ENCODE measurements at regions not wholly inside any gene's neighbourhood (a gene's known extent, or its start where the extent isn't known, plus 50 kb on each side); places are given as distances from the start of the nearest gene placed in this dataset.

GRCh38 chr6:144477396-144477795 is 192.3 kb downstream of the UTRN start:
- DNase-seq (ENCODE audit: low spot score) (no peak), ATAC-seq (no peak)
- Histone ChIP-seq H4K20me1 (replicated peaks; ENCODE audit: insufficient read depth) (no peaks in the 10 kb centered on the region; the same call in 1 of the 2 replicates), H3K9me2 (ENCODE audit: insufficient read depth) (no peaks in the 10 kb centered on the region), H2AFZ (no peak overlapping the region), H3F3A (replicated peaks; ENCODE audit: low read depth) (no peaks in the 10 kb centered on the region), H3K79me2 (replicated peaks; ENCODE audit: insufficient read depth) (no peaks in the 10 kb centered on the region), H3K27ac (ENCODE audit: low read depth) (no peak overlapping the region), H3K4me3 (no peak overlapping the region), H3K4me1 (ENCODE audit: insufficient read depth) (no peaks in the 10 kb centered on the region), H3K36me3 (ENCODE audit: insufficient read depth) (peaks cover 9% of the 10 kb centered on the region; the same call in 1 of the 2 replicates), H3K27me3 (ENCODE audit: insufficient read depth) (no peaks in the 10 kb centered on the region), H3K4me2 (no peak overlapping the region)
- no peak for TF ChIP-seq ZNF331 (CRISPR knock-in tag; IDR thresholded peaks at IDR 0.05; ENCODE audit: low read depth)
- TF ChIP-seq EZH2phosphoT487 (IDR thresholded peaks at IDR 0.05; ENCODE audit: unreplicated experiment) = no peak
- no peak for TF ChIP-seq STAT1 (IDR thresholded peaks at IDR 0.05; ENCODE audit: unreplicated experiment)
- TF ChIP-seq CTCF (conservative IDR thresholded peaks at IDR 0.05; ENCODE audit: low read depth in 2 of 2) = no peak
- TF ChIP-seq EZH2 (IDR thresholded peaks at IDR 0.05; ENCODE audit: low read depth, unreplicated experiment) = no peak
- no peak for TF ChIP-seq NANOG (IDR thresholded peaks at IDR 0.05; ENCODE audit: borderline replicate concordance)
- no peak for TF ChIP-seq ETS1 (IDR thresholded peaks at IDR 0.05)
- no peak for TF ChIP-seq JUNB (IDR thresholded peaks at IDR 0.05; ENCODE audit: unreplicated experiment)
- TF ChIP-seq ZNF462 (CRISPR knock-in tag; IDR thresholded peaks at IDR 0.05) = no peak
- no peak for TF ChIP-seq POLR2AphosphoS5 (IDR thresholded peaks at IDR 0.05; ENCODE audit: low read depth)
- TF ChIP-seq CREB1 (CRISPR knock-in tag; IDR thresholded peaks at IDR 0.05; ENCODE audit: low read depth) = no peak
- no peak for TF ChIP-seq REST (IDR thresholded peaks at IDR 0.05; ENCODE audit: unreplicated experiment)
- no peak for TF ChIP-seq ZNF114 (CRISPR knock-in tag; IDR thresholded peaks at IDR 0.05)
- Mint-ChIP-seq H3K36me3 (ENCODE audit: low read depth) (peaks cover 23% of the 10 kb centered on the region), H3K27ac (no peak overlapping the region), H3K4me3 (no peak overlapping the region), H3K9me3 (no peaks in the 10 kb centered on the region), H3K4me1 (no peaks in the 10 kb centered on the region), H3K27me3 (ENCODE audit: insufficient read depth, low read depth, poor library complexity) (peaks cover 3% of the 10 kb centered on the region)

Measured in GM23338 (cell line).